RWPE1 (cell line): ENCODE measurements at regions not wholly inside any gene's neighbourhood (a gene's known extent, or its start where the extent isn't known, plus 50 kb on each side); places are given as distances from the start of the nearest gene placed in this dataset.
"Not testable (repeated sequence)": the region's sequence is repeated elsewhere in the genome, so short reads cannot be mapped to it uniquely, and the experiment has no call there.

Experiments used
- CTCF ChIA-PET: fragments of 350-600 bp; sonication (Branson Sonifier 250); formaldehyde crosslinking; extraction: SDS; loops from one replicate; lab custom pipeline; 2021; lab: Yijun Ruan, JAX
- POLR2A ChIA-PET: fragments of 400-600 bp; formaldehyde crosslinking; extraction: SDS; loops from one replicate; lab custom pipeline; 2020; ENCODE audit warnings: antibody characterized with exemption; ENCODE audit not compliant: low non-redundant PET; lab: Yijun Ruan, JAX
- DNase-seq: peaks from one replicate; pipeline ENCODE4 v3.0.0; 2012; ENCODE audit warnings: low spot score
- H3K27ac ChIP-seq: fragments of 450-650 bp; 2 replicates; pipeline ENCODE4 v1.5.1; 2017
- CTCF ChIP-seq: fragments of 450-650 bp; conservative IDR thresholded peaks from 2 replicates; pipeline ENCODE4 v1.5.1; 2017; ENCODE audit warnings: low read depth, mild to moderate bottlenecking

- TF ChIP-seq CTCF: no peak
- POLR2A ChIA-PET: no interaction called here
- no peak for DNase-seq
- CTCF ChIA-PET: interaction anchor here (0.7 kb wide), 1 partner anchor 138 kb away, joined by 3 read pairs; no protein-coding TSS in a partner anchor
- H3K27ac ChIP-seq: no peak overlapping the region
Observed at GRCh38 chr4:11647433-11647832, 218.7 kb upstream of the HS3ST1 start.

GRCh38 chr4:11643081-11643480, 214.4 kb upstream of the HS3ST1 start:
- POLR2A ChIA-PET, H3K27ac ChIP-seq, CTCF ChIA-PET, DNase-seq: not testable (repeated sequence)

- ChIA-PET POLR2A (no interaction called here), CTCF (no interaction called here)
- TF ChIP-seq CTCF: no peak
- no peak overlapping the region for H3K27ac ChIP-seq
- no peak for DNase-seq
Observed at GRCh38 chr4:11640584-11640983, 211.9 kb upstream of the HS3ST1 start.

- no peak for TF ChIP-seq CTCF
- ChIA-PET CTCF (no interaction called here), POLR2A (no interaction called here)
Observed at GRCh38 chr4:11636551-11636950, 207.9 kb upstream of the HS3ST1 start.

GRCh38 chr4:11636031-11636430, 207.3 kb upstream of the HS3ST1 start:
- CTCF ChIA-PET: no interaction called here
- no peak for DNase-seq
- no peak for TF ChIP-seq CTCF
- no peak overlapping the region for H3K27ac ChIP-seq
- POLR2A ChIA-PET: no interaction called here

More at GRCh38 chr4:11636551-11636950, 207.9 kb upstream of the HS3ST1 start:
- no peak overlapping the region for H3K27ac ChIP-seq
- no peak for DNase-seq

- TF ChIP-seq CTCF: no peak
- peak overlapping the region; percentile 68 for H3K27ac ChIP-seq
- ChIA-PET POLR2A (no interaction called here), CTCF (no interaction called here)
- peak; percentile 61 for DNase-seq
Observed at GRCh38 chr4:11635342-11635741, 206.6 kb upstream of the HS3ST1 start.

GRCh38 chr4:11634283-11634682, 205.6 kb upstream of the HS3ST1 start:
- H3K27ac ChIP-seq: no peak overlapping the region
- ChIA-PET CTCF (interaction anchor here (0.5 kb wide), 1 partner anchor 393 kb away, joined by 4 read pairs; no protein-coding TSS in a partner anchor), POLR2A (no interaction called here)
- no peak for TF ChIP-seq CTCF
- DNase-seq: no peak
